ENCODE measurements at regions not wholly inside any gene's neighbourhood (a gene's known extent, or its start where the extent isn't known, plus 50 kb on each side); places are given as distances from the start of the nearest gene placed in this dataset.

- DNase-seq (ENCODE audit: low read depth, low spot score), result no peak
Measured at GRCh38 chr3:124401843-124402242, 328.4 kb upstream of the UMPS start.

DNA sequence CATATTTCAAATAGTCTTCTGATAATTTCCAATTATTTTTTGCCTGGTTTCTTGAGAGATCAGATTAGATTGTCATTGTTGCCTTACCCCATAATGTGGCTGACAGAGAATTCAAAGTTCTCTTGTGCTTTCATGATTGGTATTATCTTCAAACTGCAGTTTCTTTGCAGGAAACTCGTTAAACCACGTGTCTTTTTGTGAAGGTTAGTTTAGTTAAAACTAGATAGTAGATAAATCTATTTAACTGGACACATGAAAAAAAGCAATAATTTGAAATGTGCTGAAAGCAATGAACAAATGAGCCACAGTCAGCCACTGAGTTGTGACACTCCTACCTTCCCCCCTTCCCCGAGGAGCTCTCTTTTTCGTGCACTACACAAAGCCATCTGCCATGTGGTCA lies 327.5 kb upstream of the UMPS start:
- DNase-seq (ENCODE audit: low read depth, low spot score), result no peak

DNA sequence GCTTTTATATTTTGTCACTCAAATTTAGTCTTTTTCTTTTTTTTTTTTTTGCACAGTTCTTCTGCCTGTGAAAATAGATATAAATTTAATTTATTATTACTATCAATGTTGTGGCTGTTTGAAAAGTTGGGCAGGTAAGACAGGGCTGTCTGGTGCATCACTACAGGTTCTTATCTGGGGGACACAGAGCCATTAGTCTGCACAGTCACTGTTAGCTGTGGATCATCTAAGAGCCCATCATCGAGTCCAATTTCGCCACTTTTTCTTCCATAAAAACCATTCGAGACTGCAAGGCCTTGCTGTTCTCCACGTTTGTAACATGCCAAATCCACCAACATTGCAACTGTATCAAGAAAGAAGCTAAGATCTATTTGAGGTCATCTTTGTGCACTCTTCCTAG lies 325.6 kb upstream of the UMPS start:
- no peak for DNase-seq (ENCODE audit: low read depth, low spot score)

DNA sequence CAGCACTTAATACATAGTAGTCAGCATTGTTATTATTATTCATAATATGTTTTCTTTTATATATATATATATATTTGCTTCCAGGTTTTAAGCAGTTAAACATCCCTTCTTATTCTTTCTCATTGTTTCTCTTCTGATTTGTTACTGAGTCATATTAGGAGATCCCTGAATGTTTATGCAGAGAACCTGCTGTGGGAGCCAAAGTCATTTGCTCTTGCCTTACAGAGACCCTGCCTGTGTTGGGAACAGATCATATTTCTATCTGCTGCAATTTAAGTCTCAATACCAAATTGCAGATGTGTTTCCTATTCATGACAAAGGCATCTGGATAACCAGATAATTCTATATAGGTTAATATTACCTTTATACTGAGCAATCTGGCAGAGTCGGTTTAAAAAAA lies 323.0 kb upstream of the UMPS start:
- DNase-seq (ENCODE audit: low read depth, low spot score), result no peak

- no peak for DNase-seq (ENCODE audit: low read depth, low spot score)
Measured at GRCh38 chr3:124409650-124410275, 320.5 kb upstream of the UMPS start.

GRCh38 chr3:124410471-124410870 lies 319.8 kb upstream of the UMPS start:
- DNase-seq (ENCODE audit: low read depth, low spot score), result no peak

DNA sequence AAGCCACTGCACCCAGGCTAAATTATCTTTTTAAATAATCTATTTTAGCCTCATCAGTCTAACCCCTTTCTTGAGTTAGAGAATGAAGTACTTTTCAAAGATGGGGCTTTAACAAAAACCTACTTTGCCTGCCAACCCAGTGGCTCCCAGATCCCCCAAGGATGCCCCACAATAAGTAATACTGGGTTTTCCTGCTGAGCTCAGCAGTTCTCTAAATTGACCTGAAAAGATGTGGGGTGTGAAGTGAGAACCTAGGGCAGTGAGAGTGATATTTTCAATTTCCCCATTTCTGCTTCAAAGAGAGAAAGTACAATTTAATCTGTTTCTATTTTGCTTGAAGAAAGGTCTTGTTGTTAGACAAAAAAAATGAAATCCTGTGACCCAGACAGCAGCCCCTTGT lies 318.5 kb upstream of the UMPS start:
- DNase-seq (ENCODE audit: low read depth, low spot score), result no peak

DNA sequence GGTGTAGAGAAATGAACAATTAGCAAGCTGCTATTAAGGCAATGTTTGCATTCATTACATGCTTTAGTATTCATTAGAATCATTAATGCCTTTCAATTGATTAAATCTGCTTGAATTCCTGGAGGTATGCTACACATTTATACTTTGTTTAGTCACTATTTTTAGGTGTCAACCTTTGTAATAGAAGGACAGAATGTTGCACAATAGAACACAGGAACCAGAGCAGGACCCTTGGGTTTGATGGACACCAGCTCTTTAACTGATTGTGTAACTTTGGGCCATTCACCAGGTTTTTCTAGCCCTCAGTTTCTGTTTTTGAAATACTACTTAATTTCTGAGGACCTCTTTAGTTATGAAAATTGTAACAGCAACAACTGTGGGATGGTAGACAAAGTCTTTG lies 317.6 kb upstream of the UMPS start:
- DNase-seq (ENCODE audit: low read depth, low spot score), result no peak

DNA sequence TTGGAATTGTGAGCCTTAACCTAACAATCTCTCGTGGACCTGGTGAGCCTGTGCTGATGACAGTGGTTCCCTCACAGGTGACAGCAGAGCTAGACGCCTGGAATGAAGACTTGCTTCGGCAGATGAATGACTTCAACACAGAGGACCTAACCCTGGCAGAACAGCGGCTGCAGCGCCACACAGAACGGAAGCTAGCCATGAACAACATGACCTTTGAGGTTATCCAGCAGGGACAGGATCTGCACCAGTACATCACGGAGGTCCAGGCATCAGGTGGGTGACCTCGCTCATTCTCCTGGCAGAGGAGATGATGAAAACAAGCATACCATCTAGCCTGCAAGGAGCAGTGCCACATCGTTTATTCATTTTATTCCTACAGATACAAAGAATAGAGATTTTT lies 316.9 kb upstream of the UMPS start:
- no peak for DNase-seq (ENCODE audit: low read depth, low spot score)

- DNase-seq (ENCODE audit: low read depth, low spot score), result peak; percentile 19
Measured at GRCh38 chr3:124413989-124414598, 316.2 kb upstream of the UMPS start.

- DNase-seq (ENCODE audit: low read depth, low spot score), result no peak
Measured at GRCh38 chr3:124415446-124415960, 314.7 kb upstream of the UMPS start.

DNA sequence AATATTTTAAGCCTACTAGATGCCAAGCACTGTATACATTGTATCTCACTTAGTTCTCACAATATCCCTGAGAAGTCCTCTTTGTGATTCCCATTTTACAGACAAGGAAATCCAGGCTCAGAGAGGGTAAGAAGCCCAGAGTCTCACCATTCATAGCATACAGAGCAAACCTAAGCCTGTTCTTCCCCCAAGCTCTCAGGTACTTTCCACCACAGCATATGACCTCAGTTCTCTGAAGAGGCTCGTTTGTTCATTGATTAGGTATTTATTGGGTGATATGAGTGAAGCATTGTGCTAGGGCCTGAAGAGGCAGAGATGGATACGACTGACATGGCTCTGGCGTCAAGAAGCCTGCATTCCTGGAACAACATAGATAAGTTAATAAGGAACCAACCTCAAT lies 310.9 kb upstream of the UMPS start:
- no peak for DNase-seq (ENCODE audit: low read depth, low spot score)

DNA sequence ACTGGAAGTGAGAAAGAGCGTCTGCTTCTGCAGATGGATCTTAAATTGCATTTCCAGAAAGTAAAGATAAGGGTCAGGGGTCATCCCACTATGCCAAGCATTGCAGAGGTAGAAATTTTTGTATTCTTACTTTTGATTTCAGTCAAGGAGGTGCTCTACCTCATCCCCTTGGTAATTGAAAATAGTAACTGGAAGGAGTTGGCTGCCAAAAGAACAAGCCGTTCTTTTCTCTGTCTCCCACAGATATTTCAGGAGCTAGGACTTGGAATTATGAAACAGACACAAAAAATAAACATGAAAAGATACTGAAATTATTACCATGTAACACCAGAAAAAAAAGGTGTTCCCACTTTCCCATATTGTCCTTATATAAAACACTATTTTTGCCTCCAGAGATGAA lies 309.9 kb upstream of the UMPS start:
- no peak for DNase-seq (ENCODE audit: low read depth, low spot score)

DNA sequence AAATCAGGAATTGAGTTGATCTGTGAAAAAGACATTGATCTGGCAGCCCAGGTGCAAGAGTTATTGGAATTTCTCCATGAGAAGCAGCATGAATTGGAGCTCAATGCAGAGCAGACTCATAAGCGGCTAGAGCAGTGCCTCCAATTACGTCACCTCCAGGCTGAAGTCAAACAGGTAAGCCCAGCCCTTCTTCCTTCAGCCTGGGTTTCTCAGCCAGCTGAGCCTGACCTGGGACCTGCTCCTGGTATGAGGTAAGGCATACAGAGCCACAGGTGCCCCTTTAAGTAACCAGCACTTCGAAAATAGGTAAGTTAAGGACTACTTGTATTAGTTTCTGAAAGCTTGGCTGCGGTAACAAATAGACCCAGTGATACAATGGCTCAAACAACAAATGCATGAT lies 307.4 kb upstream of the UMPS start:
- DNase-seq (ENCODE audit: low read depth, low spot score), result no peak

GRCh38 chr3:124424396-124424795 lies 305.9 kb upstream of the UMPS start:
- DNase-seq (ENCODE audit: low read depth, low spot score), result no peak

DNA sequence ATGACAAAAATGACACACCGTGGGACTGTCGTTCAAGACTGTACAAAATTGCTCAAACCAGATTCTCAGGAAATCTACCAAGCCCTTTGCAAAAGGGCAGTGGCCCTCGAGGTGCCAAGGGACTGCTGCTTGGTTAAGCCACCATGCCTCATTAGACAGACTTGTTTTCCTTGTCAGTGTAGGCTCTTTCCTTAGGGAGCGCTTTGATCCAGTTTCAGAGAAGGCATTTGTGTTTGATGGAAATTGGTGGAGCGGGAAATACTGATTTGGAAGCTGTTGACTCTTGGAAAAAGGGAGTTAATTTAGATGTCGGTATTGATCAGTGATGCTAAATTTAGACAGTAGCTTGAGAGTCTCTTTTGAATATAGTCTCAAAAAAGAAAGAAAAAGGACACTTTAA lies 304.3 kb upstream of the UMPS start:
- no peak for DNase-seq (ENCODE audit: low read depth, low spot score)

DNA sequence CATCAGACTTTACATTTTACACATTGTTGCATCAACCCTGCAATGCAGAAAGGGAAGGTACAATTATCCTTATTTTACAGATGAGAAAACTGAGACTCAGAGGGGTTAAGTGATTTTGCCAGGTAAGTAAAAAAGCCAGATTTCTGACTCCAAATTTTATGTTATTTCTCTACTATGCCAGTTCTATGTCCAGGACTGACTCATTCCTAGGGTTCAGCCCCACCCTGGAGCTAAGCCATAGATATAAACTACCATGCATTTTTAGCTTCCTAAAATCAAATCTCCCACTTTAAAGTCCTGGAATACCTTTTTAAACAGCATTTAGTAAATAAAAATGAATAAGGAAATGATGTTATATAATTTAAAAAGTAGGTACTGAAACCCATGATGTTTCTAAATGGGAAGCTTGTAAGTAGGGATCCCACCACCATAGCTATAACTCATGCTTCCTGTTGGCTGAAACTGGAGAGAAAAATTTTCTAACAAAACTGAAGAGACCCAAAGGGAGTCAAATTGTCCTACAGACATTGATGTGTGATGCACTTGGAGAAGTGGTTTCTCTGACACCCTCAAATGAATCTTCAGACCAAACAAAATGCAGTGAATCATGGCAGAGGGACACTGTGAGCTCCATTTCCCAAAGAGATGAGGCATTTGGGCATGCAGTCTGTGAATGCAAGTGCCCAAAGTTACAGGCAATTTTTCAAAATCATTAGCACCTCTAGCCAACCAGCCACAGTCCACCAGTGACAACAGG lies 301.7 kb upstream of the UMPS start:
- DNase-seq (ENCODE audit: low read depth, low spot score), result no peak

DNA sequence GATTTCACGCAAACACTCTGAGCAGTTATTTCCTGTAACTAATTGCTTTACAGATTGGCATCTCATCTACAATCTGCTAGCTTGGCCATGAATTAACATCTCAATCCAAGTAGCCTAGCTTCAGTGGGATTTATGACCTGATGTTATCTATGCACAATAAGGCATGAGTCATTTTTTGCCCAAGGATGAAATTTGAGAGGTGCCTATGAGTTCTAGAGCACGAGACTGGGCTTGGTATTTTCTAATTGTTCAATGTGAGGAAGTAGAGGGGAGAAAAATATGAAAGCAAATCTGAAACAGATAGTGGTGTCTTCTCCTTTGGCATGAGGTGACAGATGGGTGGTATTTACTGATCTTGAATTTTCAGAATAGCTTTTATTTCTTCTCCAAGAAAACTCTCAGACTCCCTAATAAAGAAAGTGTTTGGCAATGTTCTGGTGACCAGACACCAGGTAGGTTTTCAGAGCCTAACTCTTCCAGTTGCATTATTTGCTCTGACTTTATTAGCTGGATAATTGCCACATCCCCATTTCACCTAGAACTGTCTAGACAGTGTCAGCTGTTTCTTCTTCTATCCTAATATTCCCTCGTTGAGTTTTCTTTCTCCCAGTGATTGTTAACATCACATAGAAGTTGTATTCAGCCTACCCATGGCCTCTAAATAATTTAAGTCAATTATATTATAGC lies 301.0 kb upstream of the UMPS start:
- DNase-seq (ENCODE audit: low read depth, low spot score), result no peak

- no peak for DNase-seq (ENCODE audit: low read depth, low spot score)
Measured at GRCh38 chr3:124431331-124431994, 298.8 kb upstream of the UMPS start.

GRCh38 chr3:124434176-124434575 lies 296.1 kb upstream of the UMPS start:
- no peak for DNase-seq (ENCODE audit: low read depth, low spot score)

DNA sequence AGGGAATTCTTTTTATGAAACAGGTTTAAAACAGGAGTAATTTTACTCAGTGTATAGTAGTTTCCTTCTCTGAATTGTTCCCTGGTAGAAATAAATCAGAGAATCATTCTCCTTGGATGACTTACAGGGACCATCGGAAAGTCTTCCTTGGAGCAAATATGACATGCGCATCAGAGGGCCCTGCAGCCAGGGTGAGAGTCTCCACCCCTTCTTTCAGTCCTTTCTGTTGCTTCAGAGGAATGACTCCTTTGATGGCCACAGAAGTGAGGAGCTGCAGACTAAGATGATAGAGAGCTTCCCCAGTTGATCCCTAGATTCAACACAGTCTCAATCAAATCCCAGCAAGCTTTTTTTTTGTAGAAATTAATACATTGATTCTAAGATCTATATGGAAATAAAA lies 294.8 kb upstream of the UMPS start:
- no peak for DNase-seq (ENCODE audit: low read depth, low spot score)

- DNase-seq (ENCODE audit: low read depth, low spot score), result no peak
Measured at GRCh38 chr3:124438813-124439212, 291.4 kb upstream of the UMPS start.

Data from pulmonary artery endothelial cell (primary cell).